LNCaP clone FGC (cell line): ENCODE measurements at regions not wholly inside any gene's neighbourhood (a gene's known extent, or its start where the extent isn't known, plus 50 kb on each side); places are given as distances from the start of the nearest gene placed in this dataset.
"Not testable (repeated sequence)": the region's sequence is repeated elsewhere in the genome, so short reads cannot be mapped to it uniquely, and the experiment has no call there.

Experiments
- DNase-seq: peaks from one replicate; pipeline ENCODE4 v3.0.0-alpha.2; 2011; ENCODE audit warnings: low read depth
- H3K4me3 ChIP-seq: 2 replicates; pipeline ENCODE4 v1.5.1; 2011; ENCODE audit warnings: mild to moderate bottlenecking, low read depth, low read length, control low read depth
- TF ChIP-seq, protein P1 (sequence below): IDR thresholded peaks from 2 replicates; pipeline ENCODE4 v1.5.1; 2012; ENCODE audit warnings: mild to moderate bottlenecking; ENCODE audit not compliant: control insufficient read depth, insufficient read depth; ENCODE audit errors: extremely low read depth

DNA sequence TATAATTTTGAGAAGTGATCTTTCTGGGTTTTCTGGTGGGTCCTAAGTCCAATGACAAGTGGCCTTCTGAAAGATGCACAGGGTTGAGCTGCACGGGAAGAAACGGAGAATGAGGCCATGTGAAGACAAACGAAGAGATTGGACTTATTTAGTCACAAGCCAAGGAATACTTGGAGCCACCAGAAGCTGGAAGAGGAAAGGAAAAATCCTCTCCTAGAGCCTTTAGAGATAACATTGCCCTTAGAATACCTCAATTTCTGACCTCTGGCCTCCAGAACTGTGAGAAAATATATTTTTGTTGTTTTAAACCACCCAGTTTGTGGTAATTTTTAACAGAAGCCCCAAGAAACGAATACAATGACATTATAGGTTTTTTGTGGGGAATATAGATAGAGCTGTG lies 360.5 kb upstream of the TARS1 start:
- TF ChIP-seq, protein P1, sequence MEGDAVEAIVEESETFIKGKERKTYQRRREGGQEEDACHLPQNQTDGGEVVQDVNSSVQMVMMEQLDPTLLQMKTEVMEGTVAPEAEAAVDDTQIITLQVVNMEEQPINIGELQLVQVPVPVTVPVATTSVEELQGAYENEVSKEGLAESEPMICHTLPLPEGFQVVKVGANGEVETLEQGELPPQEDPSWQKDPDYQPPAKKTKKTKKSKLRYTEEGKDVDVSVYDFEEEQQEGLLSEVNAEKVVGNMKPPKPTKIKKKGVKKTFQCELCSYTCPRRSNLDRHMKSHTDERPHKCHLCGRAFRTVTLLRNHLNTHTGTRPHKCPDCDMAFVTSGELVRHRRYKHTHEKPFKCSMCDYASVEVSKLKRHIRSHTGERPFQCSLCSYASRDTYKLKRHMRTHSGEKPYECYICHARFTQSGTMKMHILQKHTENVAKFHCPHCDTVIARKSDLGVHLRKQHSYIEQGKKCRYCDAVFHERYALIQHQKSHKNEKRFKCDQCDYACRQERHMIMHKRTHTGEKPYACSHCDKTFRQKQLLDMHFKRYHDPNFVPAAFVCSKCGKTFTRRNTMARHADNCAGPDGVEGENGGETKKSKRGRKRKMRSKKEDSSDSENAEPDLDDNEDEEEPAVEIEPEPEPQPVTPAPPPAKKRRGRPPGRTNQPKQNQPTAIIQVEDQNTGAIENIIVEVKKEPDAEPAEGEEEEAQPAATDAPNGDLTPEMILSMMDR, result no peak
- H3K4me3 ChIP-seq, result no peak overlapping the region
- no peak for DNase-seq

DNA sequence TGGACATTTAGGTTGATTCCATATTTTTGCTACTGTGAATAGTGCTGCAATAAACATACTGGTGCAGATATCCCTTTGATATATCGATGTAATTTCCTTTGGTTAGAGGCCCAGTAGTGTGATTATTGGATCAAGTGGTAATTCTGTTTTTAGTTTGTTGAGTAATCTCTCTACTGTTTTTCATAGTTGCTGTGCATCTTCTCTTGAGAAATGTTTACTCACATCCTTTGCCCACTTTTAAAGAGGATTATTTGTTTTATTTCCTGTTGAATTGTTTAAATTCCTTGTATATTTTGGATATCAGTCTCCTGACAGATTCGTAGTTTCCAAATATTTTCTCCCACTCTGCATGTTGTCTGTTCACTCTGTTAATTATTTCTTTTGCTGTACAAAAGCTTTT lies 352.6 kb upstream of the TARS1 start:
- TF ChIP-seq, protein P1, result no peak
- no peak overlapping the region for H3K4me3 ChIP-seq
- DNase-seq, result no peak

DNA sequence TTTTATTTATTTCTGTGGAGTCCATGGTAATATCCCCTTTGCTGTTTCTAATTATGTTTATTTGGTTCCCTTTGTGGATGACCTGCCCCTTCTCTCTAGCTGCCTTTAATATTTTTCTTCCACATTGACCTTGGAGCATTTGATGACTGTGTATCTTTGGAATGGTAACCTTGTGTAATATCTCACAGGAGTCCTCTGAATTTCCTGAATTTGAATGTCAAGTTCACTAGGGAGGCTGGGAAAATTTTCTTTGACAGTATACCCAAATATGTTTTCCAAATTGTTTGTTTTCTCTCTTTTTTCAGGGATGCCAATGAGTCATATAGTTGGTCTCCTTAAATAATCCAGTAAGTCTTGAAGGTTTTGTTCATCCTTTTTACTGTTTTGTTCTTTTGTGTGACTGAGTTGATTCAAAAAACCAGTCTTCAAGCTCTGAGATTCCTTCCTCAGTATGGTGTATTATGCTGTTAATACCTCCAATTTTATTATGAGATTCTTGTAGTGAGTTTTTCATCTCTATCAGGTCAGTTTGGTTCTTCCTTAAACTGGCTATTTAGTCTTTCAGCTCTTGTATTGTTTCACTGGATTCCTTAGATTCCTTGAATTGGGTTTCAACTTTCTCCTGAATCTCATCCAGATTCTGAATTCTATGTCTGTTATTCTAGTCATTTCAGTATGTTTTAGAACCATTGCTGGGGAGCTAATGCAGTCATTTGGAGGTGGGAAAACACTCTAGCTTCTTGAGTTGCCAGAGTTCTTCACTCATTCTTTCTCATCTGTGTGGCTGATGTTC lies 349.0 kb upstream of the TARS1 start:
- DNase-seq, result no peak
- no peak overlapping the region for H3K4me3 ChIP-seq
- TF ChIP-seq, protein P1, result no peak

DNA sequence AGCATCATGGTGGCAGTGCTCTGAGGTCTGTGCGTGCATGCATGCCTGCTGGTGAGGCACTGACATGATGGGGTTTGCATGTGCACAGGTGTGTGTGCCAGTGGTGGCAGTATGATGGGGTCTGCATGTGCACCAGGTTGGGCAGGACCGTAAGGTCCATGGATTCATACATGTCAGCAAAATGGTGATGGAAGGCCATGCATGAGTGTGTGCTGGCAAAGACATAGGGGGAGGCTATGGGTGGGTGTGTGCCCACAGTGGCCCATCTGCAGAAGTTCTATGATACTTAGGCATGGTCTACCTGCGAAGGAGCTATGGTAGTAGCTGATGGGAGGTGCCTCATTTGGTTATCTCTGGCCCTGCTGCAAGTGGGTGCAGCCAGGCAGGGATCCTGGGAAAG lies 348.0 kb upstream of the TARS1 start:
- TF ChIP-seq, protein P1, result no peak

DNA sequence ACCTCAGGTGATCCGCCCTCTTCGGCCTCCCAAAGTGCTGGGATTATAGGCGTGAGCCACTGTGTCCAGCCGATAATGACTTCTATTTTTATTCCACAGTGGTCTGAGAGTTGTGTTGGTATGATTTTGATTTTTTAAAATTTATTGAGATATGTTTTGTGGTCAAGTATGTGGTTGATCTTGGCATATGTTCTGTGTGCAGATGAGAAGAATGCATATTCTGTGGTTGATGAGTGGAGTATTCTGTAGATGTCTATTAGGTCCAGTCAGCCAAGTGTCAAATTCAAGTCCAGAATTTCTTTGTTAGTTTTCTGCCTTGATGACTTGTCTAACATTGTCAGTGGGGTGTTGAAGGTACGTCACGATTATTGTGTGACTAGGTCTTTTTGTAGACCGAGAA lies 338.2 kb upstream of the TARS1 start:
- TF ChIP-seq, protein P1, result no peak
- no peak overlapping the region for H3K4me3 ChIP-seq
- DNase-seq, result no peak

More for the DNA sequence above, 348.0 kb upstream of the TARS1 start:
- no peak overlapping the region for H3K4me3 ChIP-seq
- DNase-seq, result no peak

DNA sequence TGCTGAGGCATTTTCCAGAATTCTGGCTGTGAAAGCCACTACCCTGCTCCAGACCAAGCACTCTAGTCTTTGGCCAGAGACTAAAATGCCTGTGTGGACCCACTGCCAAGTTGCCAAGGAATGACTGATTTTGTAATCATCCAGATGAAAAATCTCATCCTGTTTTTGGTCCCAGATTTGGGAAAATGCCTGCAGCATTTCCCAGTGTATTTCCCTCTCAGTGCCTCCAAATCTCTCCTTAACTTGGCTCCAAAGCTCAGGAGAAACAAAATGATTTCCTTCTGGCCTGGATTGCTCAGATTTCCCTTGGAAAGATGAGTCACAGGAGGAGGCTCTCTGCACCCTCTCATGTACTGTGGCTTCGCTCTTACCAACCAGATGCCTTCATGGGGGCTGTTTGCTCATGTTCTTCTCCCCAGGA lies 335.2 kb upstream of the TARS1 start:
- no peak for DNase-seq
- TF ChIP-seq, protein P1, result no peak
- no peak overlapping the region for H3K4me3 ChIP-seq

DNA sequence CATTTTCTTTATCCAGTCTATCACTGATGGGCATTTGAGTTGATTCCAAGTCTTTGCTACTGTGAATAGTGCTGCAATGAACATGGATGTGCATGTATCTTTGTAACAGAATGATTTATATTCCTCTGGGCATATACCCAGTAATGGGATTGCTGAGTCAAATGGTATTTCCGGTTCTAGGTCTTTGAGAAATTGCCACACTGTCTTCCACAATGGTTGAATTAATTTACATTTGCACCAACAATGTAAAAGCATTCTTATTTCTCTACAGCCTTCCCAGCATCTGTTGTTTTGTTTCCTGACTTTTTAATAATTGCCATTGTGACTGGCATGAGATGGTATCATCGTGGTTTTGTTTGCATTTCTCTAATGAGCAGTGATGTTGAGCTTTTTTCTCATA lies 330.3 kb upstream of the TARS1 start:
- DNase-seq, H3K4me3 ChIP-seq: not testable (repeated sequence)
